ENCODE measurements at regions not wholly inside any gene's neighbourhood (a gene's known extent, or its start where the extent isn't known, plus 50 kb on each side); places are given as distances from the start of the nearest gene placed in this dataset.
A peak's percentile ranks its signal among the peaks of the same experiment; 100 is the strongest.

- CTCF ChIA-PET, result no interaction called here
- Histone ChIP-seq H4K20me1 (ENCODE audit: insufficient read depth) (no peaks in the 10 kb centered on the region), H3K4me1 (ENCODE audit: control insufficient read depth in 1 of 2, insufficient read depth in 2 of 2, low read length in 2 of 2) (no peaks in the 10 kb centered on the region), H3K36me3 (ENCODE audit: control insufficient read depth in 1 of 2, insufficient read depth in 2 of 2, low read length in 2 of 2) (no peaks in the 10 kb centered on the region), H3K4me2 (ENCODE audit: low read length) (no peak overlapping the region), H3K9ac (ENCODE audit: low read length) (no peak overlapping the region), H3K27ac (ENCODE audit: low read depth, low read length) (no peak overlapping the region), H3K27me3 (ENCODE audit: insufficient read depth, low read length) (no peaks in the 10 kb centered on the region), H2AFZ (ENCODE audit: low read depth, low read length, poor library complexity, severe bottlenecking) (no peak overlapping the region), H3K79me2 (ENCODE audit: insufficient read depth, low read length) (no peaks in the 10 kb centered on the region), H3K9me2 (ENCODE audit: insufficient read depth) (no peaks in the 10 kb centered on the region), H3K9me3 (ENCODE audit: control insufficient read depth in 1 of 2, insufficient read depth in 1 of 2, low read depth in 1 of 2, low read length in 2 of 2) (no peaks in the 10 kb centered on the region), H3K4me3 (replicated peaks in 1 of 2; ENCODE audit: low read depth in 1 of 2, low read length in 2 of 2) (no peak overlapping the region)
- ATAC-seq (peak; percentile 57), DNase-seq (ENCODE audit: low read depth, low spot score) (no peak)
- no TSS peak for BruUV-seq (replicated peaks)
- POLR2A ChIA-PET, result no interaction called here
- intact Hi-C loops (cut with micrococcal nuclease), result no loop called here
- peak in 2 of 3 experiments; percentile 27 to 35; a peak in 4 of 6 replicates for TF ChIP-seq CTCF (IDR thresholded peaks at IDR 0.05 in 2 of 3, conservative IDR thresholded peaks at IDR 0.05 in 1 of 3; ENCODE audit: borderline replicate concordance in 1 of 3, insufficient read depth in 1 of 3, low read depth in 2 of 3, low read length in 2 of 3)
- TF ChIP-seq RAD21 (IDR thresholded peaks at IDR 0.05; ENCODE audit: low read depth), result no peak
- RAD21 ChIA-PET (ENCODE audit: low non-redundant PET in 1 of 2, low total read pairs in 2 of 2, uncharacterized antibody in 2 of 2, unreplicated experiment in 2 of 2), result no interaction called here
These were observed 76.3 kb downstream of the KRTAP19-8 start for GRCh38 chr21:30962013-30962412.

GRCh38 chr21:30958741-30959140 lies 77.4 kb upstream of the KRTAP11-1 start:
- Histone ChIP-seq H4K20me1 (ENCODE audit: insufficient read depth) (no peaks in the 10 kb centered on the region), H3K4me1 (ENCODE audit: control insufficient read depth in 1 of 2, insufficient read depth in 2 of 2, low read length in 2 of 2) (no peaks in the 10 kb centered on the region), H3K4me3 (replicated peaks in 1 of 2; ENCODE audit: low read depth in 1 of 2, low read length in 2 of 2) (no peak overlapping the region), H3K27ac (ENCODE audit: low read depth, low read length) (no peak overlapping the region), H2AFZ (ENCODE audit: low read depth, low read length, poor library complexity, severe bottlenecking) (no peak overlapping the region), H3K27me3 (ENCODE audit: insufficient read depth, low read length) (no peaks in the 10 kb centered on the region), H3K9me2 (ENCODE audit: insufficient read depth) (no peaks in the 10 kb centered on the region), H3K36me3 (ENCODE audit: control insufficient read depth in 1 of 2, insufficient read depth in 2 of 2, low read length in 2 of 2) (no peaks in the 10 kb centered on the region), H3K79me2 (ENCODE audit: insufficient read depth, low read length) (no peaks in the 10 kb centered on the region), H3K9me3 (ENCODE audit: control insufficient read depth in 1 of 2, insufficient read depth in 1 of 2, low read depth in 1 of 2, low read length in 2 of 2) (no peaks in the 10 kb centered on the region), H3K4me2 (ENCODE audit: low read length) (no peak overlapping the region), H3K9ac (ENCODE audit: low read length) (no peak overlapping the region)
- CTCF ChIA-PET, result no interaction called here
- DNase-seq (ENCODE audit: low read depth, low spot score) (no peak), ATAC-seq (no peak)
- POLR2A ChIA-PET, result no interaction called here
- no TSS peak for BruUV-seq (replicated peaks)
- intact Hi-C loops (cut with micrococcal nuclease), result no loop called here
- RAD21 ChIA-PET (ENCODE audit: low non-redundant PET in 1 of 2, low total read pairs in 2 of 2, uncharacterized antibody in 2 of 2, unreplicated experiment in 2 of 2), result no interaction called here
- TF ChIP-seq REST (IDR thresholded peaks at IDR 0.05; ENCODE audit: low read depth), result no peak
- no peak for TF ChIP-seq RAD21 (IDR thresholded peaks at IDR 0.05; ENCODE audit: low read depth)
- no peak for TF ChIP-seq CTCF (IDR thresholded peaks at IDR 0.05 in 2 of 3, conservative IDR thresholded peaks at IDR 0.05 in 1 of 3; ENCODE audit: borderline replicate concordance in 1 of 3, insufficient read depth in 1 of 3, low read depth in 2 of 3, low read length in 2 of 3)
- TF ChIP-seq ZBTB33 (IDR thresholded peaks at IDR 0.05; ENCODE audit: extremely low read depth, insufficient replicate concordance, low read length), result no peak
- no peak for TF ChIP-seq ELF1 (IDR thresholded peaks at IDR 0.05; ENCODE audit: borderline replicate concordance, low read depth)
- TF ChIP-seq SP1 (IDR thresholded peaks at IDR 0.05; ENCODE audit: low read depth), result no peak
- no peak for TF ChIP-seq EZH2phosphoT487 (IDR thresholded peaks at IDR 0.05; ENCODE audit: borderline replicate concordance)
- no peak for TF ChIP-seq POLR2AphosphoS5 (IDR thresholded peaks at IDR 0.05; ENCODE audit: low read depth, low read length)
- TF ChIP-seq FOSL1 (IDR thresholded peaks at IDR 0.05; ENCODE audit: low read depth), result no peak

All from HCT116 (cell line).